Stimulated activated CD4-positive, alpha-beta T cell treated with anti-CD3 and anti-CD28 coated beads, Interleukin-15, amount 100 ng/mL, for 48 hours (primary cell): ENCODE measurements at regions not wholly inside any gene's neighbourhood (a gene's known extent, or its start where the extent isn't known, plus 50 kb on each side); places are given as distances from the start of the nearest gene placed in this dataset.

Source experiments
- DNase-seq, 2 donors: peaks; one replicate each; pipeline ENCODE4 v3.0.0-alpha.2; 2020; ENCODE audit warnings: low read depth in 2 of 2

DNA sequence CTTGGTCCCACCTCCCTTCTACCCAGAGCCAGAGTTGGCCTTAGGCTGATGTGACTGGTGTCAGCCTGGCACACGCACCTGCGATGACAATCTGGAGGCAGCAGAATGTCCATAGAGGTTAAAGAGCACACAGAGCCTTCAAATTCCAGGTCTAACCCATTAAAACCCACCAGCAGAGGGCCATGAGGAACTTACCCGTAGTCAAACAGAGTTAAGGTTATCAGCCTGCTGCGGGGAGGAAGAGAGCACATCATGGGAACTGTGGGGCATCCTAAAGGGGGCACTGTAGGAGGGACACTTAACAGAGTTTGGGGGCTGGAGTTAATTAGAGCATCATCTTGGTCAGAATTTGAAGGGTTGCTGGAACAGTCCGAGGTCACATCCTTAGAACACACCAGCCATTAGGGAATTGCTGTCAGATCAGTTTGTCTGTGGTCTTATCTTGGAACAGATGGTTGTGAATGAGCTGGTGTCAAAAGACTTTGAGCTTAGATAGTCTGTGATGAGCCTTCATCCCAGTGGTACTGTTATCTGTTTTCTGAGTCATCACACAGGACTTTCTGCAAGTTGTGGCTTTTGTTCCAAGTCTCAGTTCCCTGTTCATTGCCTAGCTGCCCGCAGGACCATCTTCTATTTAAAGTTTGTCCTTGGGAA lies 248.6 kb downstream of the LOXHD1 start:
- no peak for DNase-seq

DNA sequence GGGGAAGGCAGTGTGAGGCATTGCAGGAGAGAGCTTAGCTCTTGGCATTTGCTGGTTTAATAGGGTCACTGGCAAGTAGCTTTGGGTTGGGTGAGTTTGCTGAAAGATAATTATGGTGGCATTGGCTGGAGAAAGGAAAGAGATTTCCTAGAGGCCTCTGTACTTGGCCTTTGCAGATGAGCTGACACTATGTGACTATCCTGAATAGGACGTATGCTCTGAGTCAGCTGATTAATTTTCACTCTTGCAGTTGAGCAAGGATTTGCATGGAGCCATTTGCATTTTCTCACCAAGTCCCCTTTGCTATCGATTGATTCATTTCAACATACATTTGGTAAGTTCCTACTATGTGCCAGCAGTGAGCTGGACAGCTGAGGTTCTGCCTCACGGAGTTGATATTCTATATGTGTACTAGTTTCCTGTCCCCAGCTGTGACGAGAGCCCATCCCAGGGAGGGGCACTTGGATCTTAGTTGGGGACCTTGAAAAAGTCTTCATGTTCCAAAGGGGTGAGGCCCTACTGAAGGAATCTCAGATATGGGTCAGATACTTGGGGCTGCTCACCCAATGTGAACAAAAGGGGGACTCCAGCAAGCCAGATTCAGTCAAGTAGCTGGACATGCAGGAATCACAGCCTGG lies 245.7 kb downstream of the LOXHD1 start:
- no peak for DNase-seq

DNA sequence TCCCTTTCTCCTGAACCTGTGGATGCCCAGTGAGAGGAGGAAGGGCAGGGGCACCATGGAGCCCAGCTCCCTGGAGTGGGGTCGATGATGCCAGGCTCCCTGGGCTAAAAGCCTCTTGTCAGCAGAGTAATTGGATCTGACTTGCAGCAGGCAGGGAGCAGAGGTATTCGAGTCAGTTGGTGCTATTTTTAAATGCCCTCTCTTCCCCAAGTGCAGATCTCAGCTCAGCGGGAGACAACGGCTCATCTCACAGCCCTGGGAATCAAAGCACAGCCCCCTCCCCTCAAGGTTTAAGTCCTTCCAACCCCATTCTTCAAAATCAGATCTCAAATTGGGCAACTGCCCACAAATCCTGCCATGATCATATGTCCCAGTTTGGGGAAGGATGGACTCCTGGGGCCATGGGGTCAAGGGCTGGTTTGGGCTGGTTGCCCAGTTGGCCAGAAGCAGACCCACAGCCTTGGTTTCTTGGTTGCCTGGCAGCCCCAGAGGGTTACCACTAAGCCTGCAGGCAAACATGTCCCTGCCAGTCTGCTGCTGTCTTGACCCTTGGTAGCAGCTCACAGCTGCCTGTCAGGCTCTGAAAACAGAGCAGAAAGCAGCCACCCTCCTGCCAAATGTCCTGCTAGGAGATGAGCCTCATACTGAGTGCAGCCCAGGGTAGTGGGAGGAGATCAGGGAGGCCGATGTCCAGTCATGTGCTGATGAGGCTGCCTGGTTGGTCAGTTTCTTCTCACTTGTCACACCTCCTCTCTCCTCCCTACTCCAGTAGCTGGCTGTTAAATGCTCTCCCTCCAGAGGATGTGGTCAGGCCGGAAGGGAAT lies 244.9 kb downstream of the LOXHD1 start:
- DNase-seq: no peak

DNA sequence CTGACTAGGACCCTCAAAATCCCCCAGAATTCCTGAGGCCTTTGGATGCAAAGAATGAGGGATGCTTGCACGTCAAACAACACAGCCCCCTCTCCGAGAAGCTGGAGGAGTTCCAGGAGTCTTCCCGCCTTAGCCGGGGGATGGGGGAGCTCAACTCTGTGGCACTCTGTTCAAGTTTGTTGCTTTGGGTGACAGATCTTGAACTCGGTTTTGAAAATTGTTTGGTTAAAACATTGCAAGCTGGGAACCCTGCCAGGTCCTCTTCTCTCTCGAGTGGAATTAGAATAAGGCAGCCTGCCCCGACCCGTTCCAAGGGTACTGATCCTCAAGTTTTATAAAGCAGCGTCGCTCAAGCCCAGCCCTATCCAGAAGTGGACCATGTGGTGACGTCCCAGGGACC lies 244.1 kb downstream of the LOXHD1 start:
- DNase-seq: no peak

DNA sequence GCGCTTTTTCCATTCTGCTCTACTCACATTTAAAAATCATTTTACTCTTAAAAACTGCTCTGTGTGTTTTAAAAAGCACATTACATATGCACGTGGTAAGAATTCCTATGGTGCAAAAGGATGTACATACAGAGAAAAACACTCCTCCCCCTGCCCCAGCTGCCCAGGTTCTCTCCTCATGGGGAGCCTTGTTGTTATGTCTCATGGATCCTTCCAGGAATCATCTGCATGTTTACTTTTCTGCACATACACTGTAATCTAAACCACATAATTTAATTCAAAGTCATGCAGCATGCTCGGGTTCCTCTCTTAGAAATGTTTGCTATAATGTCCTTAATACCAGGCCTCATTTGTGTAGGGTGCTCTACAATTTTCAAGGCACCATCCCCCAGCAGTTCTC lies 243.3 kb downstream of the LOXHD1 start:
- DNase-seq: no peak

DNA sequence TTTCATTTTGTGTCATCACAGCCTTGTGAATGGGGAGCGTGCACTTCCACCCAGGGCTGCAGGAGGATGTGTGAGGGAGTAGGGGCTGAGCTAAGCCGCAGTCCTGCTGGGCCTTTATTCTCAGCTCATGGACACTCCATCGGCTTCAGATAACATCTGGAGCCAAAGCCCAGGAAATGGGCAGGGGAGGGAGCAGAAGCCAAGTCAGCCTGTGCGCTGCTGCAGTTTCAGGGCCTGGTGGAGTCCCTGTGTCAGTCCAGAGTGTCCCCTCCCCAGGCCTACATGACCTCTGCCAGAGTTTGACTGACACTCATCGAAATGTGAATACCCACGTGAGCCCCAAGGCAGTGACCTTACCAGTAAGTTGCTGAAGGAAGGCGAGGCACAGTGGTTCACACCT lies 242.2 kb downstream of the LOXHD1 start:
- DNase-seq: no peak

DNA sequence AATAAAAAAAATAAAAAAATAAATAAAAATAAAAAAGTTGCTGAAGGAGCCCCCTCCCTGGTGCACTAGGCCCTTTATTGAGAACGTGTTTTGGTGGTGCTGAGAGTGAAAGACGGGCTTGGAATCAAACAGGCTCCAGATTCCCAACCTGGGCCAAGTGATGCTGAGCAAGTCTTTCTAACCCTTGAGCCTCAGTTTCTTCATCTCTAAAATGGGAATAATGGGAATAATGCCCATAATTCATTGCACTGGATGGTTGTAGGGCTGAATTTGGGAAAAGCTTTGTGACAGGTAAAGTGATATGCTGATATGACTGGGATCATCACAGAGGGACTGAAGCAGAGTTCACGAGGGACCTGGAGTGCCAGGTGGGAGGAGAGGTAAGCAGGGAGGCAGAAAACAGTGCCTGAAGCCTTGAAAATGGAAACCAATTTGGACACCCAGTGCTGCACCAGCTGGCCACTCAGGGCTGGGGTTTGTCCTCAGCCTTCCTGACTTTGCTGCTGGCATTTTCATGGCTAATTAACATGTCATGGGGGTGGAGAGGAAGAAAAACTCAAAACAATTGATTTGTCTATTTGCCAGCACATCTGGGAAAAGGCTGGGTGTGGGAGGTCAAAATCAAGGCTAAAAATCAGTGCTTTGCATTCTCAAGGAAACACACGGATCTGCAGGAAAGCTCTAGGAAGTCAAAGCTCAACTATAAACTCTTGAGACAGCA lies 241.3 kb downstream of the LOXHD1 start:
- DNase-seq: no peak

DNA sequence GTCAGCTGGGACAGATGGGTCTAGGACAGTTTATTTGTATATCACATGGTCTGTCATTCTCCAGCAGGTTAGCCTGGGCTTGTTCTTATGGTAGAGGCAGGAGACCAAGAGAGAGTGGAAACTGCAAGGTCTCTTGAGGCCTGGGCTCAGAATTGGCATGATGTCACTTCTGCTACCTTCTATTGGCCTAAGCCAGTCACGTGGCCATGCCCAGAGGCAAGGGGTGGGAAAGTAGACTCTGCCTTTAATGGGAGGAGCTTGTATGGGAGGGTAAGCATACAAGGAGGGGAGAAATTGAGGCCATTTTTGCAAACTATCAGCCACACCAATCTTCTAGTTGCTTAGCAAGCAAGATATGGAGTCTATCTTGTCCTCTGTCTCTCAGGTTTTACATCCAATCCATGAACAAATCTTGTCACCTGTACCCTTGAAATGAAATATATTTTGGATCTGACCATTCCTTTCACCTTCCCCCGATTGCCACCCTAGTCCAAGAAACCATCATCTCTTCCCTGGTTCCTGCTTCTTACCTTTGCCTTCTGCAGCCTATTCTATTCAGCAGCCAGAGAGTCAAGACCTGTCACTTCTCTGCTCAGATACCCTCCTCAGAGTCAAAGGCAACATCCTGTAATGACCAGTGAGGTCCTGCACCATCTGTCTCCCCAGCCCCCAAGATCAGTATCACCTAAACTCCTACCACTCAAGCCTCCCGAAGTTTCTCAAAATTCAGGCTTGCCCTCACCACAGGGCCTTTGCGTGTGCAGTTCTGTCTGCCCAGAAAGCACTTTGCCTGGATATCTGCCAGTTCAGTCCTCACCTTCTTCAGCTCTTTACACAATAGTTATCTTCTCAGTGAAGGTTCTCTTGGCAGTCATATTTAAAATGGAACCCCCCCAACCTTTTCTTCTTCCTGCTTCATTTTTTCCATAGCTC lies 240.0 kb downstream of the LOXHD1 start:
- DNase-seq: no peak

DNA sequence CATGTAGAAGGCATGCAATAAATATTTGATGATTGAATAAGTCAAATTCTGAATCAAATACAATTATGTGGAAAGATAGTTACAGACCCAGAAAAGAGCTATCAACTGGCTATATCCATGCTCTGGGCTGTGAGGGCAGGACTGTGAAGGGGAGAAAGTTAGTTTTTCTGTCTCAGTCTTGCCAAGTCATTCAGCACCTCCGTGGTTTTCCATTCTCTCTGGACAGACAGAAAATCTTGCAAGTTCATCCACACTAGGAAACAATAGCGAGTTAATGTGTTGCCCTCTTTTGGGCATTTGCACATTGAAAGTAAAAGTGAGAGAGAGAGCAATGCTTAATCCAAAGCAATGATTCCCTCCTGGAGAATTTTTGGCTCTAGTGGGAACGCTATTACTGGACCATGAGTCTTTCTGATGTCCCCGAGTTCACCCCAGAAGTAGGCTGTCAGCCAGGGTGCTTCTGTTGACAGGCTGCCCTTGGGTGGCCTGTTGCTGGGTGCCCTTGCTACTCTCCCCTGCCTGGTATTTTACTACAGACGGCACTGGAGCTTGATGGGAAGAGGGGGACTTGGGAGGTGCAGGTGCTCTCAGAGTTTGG lies 238.3 kb downstream of the LOXHD1 start:
- no peak for DNase-seq

DNA sequence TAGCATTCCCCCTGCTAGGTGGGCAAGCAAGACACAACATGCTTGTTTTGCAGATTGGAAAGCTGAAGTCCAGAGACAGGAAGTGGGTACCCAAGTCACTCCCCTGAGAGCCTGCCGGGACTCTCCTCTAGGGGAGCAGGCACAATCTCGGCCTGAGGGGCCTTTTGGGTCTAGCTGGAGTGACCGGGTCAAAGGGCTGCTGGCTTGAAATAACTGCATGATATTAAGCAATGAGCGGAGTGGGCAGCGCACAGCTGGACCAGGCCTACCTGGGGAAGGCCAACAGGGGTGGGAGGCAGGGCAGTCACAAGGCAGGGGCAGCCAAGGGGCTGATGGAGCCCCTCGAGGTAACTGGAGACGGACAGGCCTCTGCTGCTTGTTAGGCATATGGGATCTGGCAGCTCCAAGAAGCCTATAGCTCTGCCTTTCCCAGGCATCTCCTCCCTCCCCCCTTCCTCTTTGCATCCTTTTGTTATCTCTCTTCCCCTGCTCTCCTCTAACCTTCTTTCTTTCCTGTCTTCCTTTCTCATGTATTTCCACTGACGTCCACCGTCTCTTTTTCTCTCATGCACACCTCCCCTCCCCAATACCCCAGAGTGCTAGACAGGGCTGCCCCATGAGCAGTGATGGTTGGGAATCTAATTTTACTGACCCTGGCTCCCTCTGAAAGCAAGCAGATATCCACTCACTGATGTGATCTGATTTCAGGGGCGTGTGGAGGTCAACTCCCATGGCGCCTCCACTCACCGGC lies 237.5 kb downstream of the LOXHD1 start:
- no peak for DNase-seq

DNA sequence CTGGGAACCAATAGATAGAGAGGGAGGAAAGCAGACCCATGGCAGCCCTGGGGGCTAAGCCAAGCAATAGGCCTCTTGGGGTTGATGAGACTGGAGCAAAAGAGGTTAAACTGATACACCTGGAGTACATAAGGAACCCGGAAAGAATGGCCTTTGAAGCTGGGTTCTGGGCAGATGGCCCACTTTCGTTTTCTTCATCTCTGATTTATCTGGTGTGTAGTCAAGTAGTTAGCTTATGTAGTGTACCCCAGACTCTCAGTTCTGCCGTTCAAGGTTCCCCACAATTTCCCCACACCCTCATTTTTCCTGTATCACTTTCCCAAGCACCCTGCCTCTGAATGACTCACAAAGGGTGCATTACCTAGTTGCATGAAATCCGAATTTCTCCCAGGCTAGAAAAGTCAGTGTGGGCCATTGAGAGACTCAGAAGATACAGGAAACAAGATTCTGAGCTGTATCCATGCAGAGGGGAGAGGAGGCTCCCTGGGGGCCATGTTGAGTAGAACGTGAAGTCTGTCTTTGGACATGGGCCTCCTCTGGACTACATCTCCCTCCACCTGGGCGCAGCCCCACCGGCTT lies 235.0 kb downstream of the LOXHD1 start:
- DNase-seq: no peak

DNA sequence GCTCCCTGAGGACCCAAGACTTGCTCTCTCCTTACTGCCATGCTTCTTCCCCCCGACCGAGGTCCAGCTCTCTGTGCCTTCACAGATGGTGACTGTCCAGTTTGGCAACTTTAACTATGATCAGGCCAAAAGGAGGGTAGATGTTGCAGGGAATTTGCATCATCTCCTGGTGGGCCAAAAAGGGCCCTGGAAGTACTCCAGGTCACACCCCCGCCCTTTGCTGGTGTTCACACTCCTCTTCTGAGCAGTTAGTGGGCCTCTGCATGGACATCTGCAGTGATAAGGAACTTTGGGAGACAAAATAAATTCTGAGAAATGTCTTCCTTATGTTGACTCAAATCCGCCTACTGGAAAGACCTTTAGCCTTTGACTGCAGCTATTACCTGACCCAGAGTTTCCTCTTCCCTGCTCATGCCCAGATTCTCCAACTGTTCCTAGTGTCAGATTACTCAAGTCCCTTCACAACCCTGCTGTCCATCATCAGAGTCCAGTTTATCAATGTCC lies 234.4 kb downstream of the LOXHD1 start:
- DNase-seq: no peak

DNA sequence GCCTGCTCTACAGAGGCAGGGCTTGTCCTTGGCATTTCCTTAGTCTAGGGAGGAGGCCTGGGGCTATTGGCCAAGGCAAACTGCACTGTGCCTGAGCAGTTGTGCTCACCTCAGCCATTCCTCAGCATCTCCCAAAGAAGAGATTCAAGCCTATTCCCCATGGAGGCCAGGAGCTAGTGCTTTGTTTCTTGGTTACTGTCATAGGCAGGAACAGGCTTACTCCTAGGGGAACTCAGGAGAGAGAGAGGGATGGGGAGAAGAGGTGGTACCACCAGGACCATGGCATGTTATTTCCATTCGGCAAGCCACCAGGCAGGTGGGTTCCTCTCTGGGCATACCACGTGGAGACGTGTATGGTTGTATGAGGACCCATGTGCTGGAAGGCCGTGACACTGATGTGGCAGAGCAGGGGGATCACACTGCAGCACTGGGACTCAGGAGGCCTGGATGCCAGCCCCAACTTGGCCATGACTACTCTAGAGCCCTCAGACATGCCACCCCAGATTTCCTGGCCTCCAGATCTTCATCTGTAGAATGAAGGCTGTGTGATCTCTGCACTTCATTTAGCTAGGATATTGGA lies 233.7 kb downstream of the LOXHD1 start:
- DNase-seq: no peak

DNA sequence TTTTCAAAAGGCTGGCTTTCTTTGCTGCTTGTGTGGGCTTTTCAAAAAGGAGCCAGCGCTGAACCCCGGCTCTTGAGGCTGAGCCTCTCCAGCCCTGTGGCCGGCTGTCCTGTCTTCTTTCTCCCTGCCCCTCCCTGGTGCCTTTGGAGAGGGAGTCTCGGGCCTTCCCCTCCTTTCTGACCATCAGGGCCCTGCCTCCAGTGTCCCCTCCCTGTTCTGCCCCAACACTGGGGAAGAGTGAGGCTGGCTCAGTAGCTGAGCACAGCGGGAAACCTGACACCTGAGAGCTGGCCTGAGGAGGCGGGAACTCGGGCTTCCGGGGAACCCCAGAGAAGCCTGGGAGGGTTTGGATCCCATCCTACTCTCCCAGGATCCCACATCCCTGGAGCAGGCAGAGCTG lies 232.1 kb downstream of the LOXHD1 start:
- no peak for DNase-seq

DNA sequence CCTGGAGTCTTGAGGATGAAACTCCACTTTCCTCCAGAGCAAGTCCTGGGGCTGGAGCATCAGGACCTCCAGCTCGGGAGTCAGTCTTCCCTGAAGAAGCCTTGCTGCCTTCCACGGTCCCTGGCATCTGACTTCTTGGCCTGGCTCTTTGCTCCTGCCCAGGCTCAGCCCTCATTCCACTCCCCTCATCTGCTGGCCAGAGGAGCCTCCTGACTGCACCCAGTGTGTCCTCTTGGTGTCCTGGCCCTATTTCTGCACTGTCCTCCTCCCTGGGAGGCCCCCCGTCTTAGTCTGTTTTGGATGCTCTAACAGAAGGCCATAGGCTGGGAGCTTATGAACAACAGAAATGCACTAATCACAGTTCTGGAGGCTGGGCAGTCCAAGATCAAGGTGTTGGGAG lies 231.5 kb downstream of the LOXHD1 start:
- no peak for DNase-seq

DNA sequence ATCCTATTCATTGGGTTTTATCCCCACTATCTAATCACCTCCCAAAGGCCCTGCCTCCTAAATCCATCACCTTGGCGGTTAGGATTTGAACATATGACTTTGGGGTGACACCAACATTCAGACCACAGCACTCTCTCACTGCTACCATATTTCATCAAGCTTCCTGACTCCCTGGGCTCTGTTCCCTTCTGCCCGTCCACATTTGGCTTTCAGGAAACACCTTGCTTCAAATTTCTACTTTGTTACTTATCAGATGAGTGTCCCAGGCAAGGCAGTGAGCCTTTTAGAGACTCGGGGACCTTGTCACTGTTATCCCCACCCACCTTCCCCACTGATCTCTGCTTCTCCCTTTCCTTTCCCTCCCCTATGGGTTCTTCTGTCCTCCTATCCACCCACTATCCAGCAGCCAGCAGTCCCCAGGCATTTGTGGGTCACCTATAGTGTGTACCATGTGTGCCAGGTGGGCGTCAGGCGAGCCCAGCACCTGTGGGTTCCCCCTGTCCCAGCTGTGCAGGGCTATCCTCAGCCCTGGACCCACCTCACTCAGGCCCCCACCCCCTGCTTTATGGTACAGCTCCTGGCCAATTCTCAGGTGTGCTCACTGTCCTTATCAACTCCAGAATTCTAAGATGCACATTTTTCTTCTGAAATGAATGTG lies 230.9 kb downstream of the LOXHD1 start:
- no peak for DNase-seq

DNA sequence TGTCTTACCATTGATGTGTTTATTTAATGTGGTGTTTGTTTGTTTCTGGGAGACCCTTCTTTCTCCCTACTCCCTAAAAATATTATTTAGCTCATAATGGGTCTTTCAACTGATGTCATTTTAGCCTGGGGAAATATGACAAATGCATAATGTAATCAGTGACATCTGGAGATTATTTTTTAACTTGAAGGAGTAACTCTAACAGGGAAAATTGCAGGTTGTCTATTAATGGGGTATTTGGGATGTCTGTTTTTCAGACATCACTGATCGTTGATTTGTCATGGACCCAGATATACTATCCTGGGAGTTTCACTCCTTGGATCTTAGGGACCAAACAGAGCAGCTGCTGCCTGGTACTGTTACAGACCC lies 230.4 kb downstream of the LOXHD1 start:
- no peak for DNase-seq
